ENCODE measurements at regions not wholly inside any gene's neighbourhood (a gene's known extent, or its start where the extent isn't known, plus 50 kb on each side); places are given as distances from the start of the nearest gene placed in this dataset.

DNA sequence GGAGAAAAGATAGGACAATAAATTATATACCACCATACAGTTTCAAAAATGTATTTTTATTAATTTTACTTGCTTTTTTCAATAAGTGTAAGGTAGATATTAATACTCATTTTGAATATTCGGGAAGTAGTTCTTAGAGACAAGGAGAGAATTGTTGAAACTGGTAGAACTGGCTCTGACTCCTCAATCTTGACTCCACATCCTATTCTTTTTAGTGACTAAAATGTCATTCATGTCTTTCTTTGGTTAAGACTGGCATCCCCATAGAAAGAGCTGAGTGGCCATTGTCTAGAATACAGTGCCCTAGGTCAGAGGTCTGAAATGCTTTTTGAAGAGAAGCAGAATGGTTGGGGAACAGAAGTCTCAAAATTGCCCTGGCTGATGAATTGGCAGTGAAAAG is 177.6 kb upstream of the LRIG3 start:
- BruUV-seq (replicated peaks), result no TSS peak
- H3K4me1 ChIP-seq (ENCODE audit: control insufficient read depth, insufficient read depth, low read length), result no peaks in the 10 kb centered on the region
- ChIA-PET POLR2A (no interaction called here), CTCF (no interaction called here)
- no peaks in the 10 kb centered on the region for H3K36me3 ChIP-seq (ENCODE audit: control insufficient read depth, insufficient read depth, low read length)
- no peak overlapping the region for H3K4me3 ChIP-seq (ENCODE audit: low read depth in 2 of 2, low read length in 2 of 2)
- H3K27me3 ChIP-seq (ENCODE audit: control insufficient read depth, insufficient read depth, low read length), result no peaks in the 10 kb centered on the region
- intact Hi-C loops (cut with micrococcal nuclease; ENCODE audit: unreplicated experiment) (no loop called here), in situ Hi-C loops (cut with HindIII; ENCODE audit: low pct_unique_long_range_greater_than_20kb, low sequenced_read_pairs) (no loop called here)
- no peak for ATAC-seq
- TF ChIP-seq POLR2AphosphoS5 (IDR thresholded peaks at IDR 0.05; ENCODE audit: low read depth, low read length) (no peak), TCF7L2 (IDR thresholded peaks at IDR 0.05; ENCODE audit: low read depth, low read length) (no peak), SIN3A (IDR thresholded peaks at IDR 0.05; ENCODE audit: borderline replicate concordance, insufficient read depth, low read depth, low read length) (no peak)
- TF ChIP-seq, protein P1, sequence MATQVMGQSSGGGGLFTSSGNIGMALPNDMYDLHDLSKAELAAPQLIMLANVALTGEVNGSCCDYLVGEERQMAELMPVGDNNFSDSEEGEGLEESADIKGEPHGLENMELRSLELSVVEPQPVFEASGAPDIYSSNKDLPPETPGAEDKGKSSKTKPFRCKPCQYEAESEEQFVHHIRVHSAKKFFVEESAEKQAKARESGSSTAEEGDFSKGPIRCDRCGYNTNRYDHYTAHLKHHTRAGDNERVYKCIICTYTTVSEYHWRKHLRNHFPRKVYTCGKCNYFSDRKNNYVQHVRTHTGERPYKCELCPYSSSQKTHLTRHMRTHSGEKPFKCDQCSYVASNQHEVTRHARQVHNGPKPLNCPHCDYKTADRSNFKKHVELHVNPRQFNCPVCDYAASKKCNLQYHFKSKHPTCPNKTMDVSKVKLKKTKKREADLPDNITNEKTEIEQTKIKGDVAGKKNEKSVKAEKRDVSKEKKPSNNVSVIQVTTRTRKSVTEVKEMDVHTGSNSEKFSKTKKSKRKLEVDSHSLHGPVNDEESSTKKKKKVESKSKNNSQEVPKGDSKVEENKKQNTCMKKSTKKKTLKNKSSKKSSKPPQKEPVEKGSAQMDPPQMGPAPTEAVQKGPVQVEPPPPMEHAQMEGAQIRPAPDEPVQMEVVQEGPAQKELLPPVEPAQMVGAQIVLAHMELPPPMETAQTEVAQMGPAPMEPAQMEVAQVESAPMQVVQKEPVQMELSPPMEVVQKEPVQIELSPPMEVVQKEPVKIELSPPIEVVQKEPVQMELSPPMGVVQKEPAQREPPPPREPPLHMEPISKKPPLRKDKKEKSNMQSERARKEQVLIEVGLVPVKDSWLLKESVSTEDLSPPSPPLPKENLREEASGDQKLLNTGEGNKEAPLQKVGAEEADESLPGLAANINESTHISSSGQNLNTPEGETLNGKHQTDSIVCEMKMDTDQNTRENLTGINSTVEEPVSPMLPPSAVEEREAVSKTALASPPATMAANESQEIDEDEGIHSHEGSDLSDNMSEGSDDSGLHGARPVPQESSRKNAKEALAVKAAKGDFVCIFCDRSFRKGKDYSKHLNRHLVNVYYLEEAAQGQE (IDR thresholded peaks at IDR 0.05; ENCODE audit: insufficient read depth in 1 of 2, low read depth in 2 of 2, low read length in 1 of 2), result no peak
- TF ChIP-seq, protein P2, sequence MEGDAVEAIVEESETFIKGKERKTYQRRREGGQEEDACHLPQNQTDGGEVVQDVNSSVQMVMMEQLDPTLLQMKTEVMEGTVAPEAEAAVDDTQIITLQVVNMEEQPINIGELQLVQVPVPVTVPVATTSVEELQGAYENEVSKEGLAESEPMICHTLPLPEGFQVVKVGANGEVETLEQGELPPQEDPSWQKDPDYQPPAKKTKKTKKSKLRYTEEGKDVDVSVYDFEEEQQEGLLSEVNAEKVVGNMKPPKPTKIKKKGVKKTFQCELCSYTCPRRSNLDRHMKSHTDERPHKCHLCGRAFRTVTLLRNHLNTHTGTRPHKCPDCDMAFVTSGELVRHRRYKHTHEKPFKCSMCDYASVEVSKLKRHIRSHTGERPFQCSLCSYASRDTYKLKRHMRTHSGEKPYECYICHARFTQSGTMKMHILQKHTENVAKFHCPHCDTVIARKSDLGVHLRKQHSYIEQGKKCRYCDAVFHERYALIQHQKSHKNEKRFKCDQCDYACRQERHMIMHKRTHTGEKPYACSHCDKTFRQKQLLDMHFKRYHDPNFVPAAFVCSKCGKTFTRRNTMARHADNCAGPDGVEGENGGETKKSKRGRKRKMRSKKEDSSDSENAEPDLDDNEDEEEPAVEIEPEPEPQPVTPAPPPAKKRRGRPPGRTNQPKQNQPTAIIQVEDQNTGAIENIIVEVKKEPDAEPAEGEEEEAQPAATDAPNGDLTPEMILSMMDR (IDR thresholded peaks at IDR 0.05), result no peak
- no peaks in the 10 kb centered on the region for H3K9me3 ChIP-seq (ENCODE audit: control insufficient read depth, insufficient read depth, low read depth, low read length)
- no peak overlapping the region for H3K27ac ChIP-seq (ENCODE audit: low read length)
- DNase-seq (ENCODE audit: low read depth, low spot score), result no peak

DNA sequence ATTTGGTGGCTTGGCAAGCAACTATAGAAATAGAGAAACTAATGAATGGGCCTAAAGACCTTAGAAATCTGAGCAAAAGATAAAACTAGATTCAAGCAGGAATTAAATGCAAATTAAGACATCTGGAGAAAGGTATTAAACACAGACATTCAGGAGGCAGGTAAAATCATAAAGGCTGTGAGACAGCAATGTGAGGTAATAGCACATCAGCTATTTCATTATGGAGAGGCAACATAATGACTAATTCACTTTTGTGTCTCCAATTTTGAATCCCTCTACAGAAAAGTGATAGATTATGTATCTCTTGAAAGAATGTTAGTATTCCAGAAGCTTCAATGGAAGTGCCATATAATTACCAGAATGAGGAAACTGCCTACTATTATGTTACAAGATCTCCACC is 175.9 kb upstream of the LRIG3 start:
- in situ Hi-C loops (cut with HindIII; ENCODE audit: low pct_unique_long_range_greater_than_20kb, low sequenced_read_pairs), result no loop called here
- H3K9me3 ChIP-seq (ENCODE audit: control insufficient read depth, insufficient read depth, low read depth, low read length), result no peaks in the 10 kb centered on the region
- H3K36me3 ChIP-seq (ENCODE audit: control insufficient read depth, insufficient read depth, low read length), result no peaks in the 10 kb centered on the region
- TF ChIP-seq POLR2AphosphoS5 (IDR thresholded peaks at IDR 0.05; ENCODE audit: low read depth, low read length) (no peak), TCF7L2 (IDR thresholded peaks at IDR 0.05; ENCODE audit: low read depth, low read length) (no peak), SIN3A (IDR thresholded peaks at IDR 0.05; ENCODE audit: borderline replicate concordance, insufficient read depth, low read depth, low read length) (no peak)
- TF ChIP-seq, protein P1 (IDR thresholded peaks at IDR 0.05; ENCODE audit: insufficient read depth in 1 of 2, low read depth in 2 of 2, low read length in 1 of 2), result no peak
- TF ChIP-seq, protein P2 (IDR thresholded peaks at IDR 0.05), result no peak
- H3K27ac ChIP-seq (ENCODE audit: low read length), result no peak overlapping the region
- POLR2A ChIA-PET, result no interaction called here
- no peaks in the 10 kb centered on the region for H3K27me3 ChIP-seq (ENCODE audit: control insufficient read depth, insufficient read depth, low read length)
- no TSS peak for BruUV-seq (replicated peaks)
- no peak overlapping the region for H3K4me3 ChIP-seq (ENCODE audit: low read depth in 2 of 2, low read length in 2 of 2)
- ATAC-seq (no peak), DNase-seq (ENCODE audit: low read depth, low spot score) (no peak)
- CTCF ChIA-PET, result no interaction called here
- intact Hi-C loops (cut with micrococcal nuclease; ENCODE audit: unreplicated experiment), result no loop called here
- H3K4me1 ChIP-seq (ENCODE audit: control insufficient read depth, insufficient read depth, low read length), result no peaks in the 10 kb centered on the region
